HCT116 (cell line): ENCODE measurements at regions not wholly inside any gene's neighbourhood (a gene's known extent, or its start where the extent isn't known, plus 50 kb on each side); places are given as distances from the start of the nearest gene placed in this dataset.

Experiments
- ATAC-seq: fragments of 200-7000 bp; cut with Tn5 transposase; 2 replicates; pipeline ENCODE4 v1.9.1; 2020; ENCODE audit warnings: mild to moderate bottlenecking, moderate library complexity
- BruUV-seq: library from RNA; stranded (reverse); fragments of 400-500 nt; replicated peaks from 2 replicates; lab custom pipeline; 2021; lab: Mats Ljungman, UMichigan
- CTCF ChIA-PET: fragments of 300-600 bp; sonication (Branson Sonifier 250); formaldehyde crosslinking; loops from one replicate; lab custom pipeline; 2021; ENCODE audit warnings: antibody characterized with exemption; lab: Charles Lee
- POLR2A ChIA-PET: fragments of 300-600, 350-600 bp; sonication (Branson Sonifier 250); formaldehyde crosslinking; loops from one replicate; lab custom pipeline; 2021; ENCODE audit warnings: antibody characterized with exemption; lab: Charles Lee
- RAD21 ChIA-PET, 2 experiments: fragments of 300-600 bp; sonication (Branson Sonifier 250); formaldehyde crosslinking; loops; one replicate each; lab custom pipeline; 2023; ENCODE audit warnings: low total read pairs in 2 of 2; ENCODE audit not compliant: uncharacterized antibody in 2 of 2, unreplicated experiment in 2 of 2, low non-redundant PET in 1 of 2; lab: Charles Lee
- DNase-seq: peaks from one replicate; pipeline ENCODE4 v3.0.0-alpha.2; 2010; ENCODE audit warnings: low read depth, low spot score
- H2AFZ ChIP-seq: fragments of 200-600 bp; shearing (Covaris generic), sonication (generic); 2 replicates; pipeline ENCODE4 v1.6.1; 2017; ENCODE audit warnings: low read depth, mixed run types, mixed read lengths, antibody characterized with exemption, low read length; ENCODE audit not compliant: poor library complexity, severe bottlenecking
- H3K27ac ChIP-seq: 2 replicates; pipeline ENCODE4 v1.5.1; 2012; ENCODE audit warnings: low read depth, low read length
- H3K27me3 ChIP-seq: fragments of 200-600 bp; sonication (generic); 2 replicates; pipeline ENCODE4 v1.6.1; 2016; ENCODE audit warnings: mixed run types, low read length, mixed read lengths; ENCODE audit not compliant: insufficient read depth
- H3K36me3 ChIP-seq, 2 experiments: fragments of 200-500 bp in 1 of 2; fragments of 200-600 bp in 1 of 2; sonication (Bioruptor generic) in 1 of 2; sonication (generic) in 1 of 2; 2 replicates each; pipeline versions ENCODE4 v1.5.1 to v1.6.1; 2014 to 2016; ENCODE audit warnings: low read length in 2 of 2, inconsistent platforms in 1 of 2, mixed read lengths in 1 of 2, mixed run types in 1 of 2; ENCODE audit not compliant: insufficient read depth in 2 of 2, control insufficient read depth in 1 of 2
- H3K4me1 ChIP-seq, 2 experiments: fragments of 200-600 bp in 1 of 2; sonication (generic) in 1 of 2; 2 replicates each; pipeline versions ENCODE4 v1.5.1 to v1.6.1; 2012 to 2017; ENCODE audit warnings: low read length in 2 of 2, inconsistent platforms in 1 of 2, mild to moderate bottlenecking in 1 of 2, mixed read lengths in 1 of 2, mixed run types in 1 of 2, moderate library complexity in 1 of 2; ENCODE audit not compliant: insufficient read depth in 2 of 2, control insufficient read depth in 1 of 2
- H3K4me2 ChIP-seq: fragments of 200-600 bp; sonication (generic); 2 replicates; pipeline ENCODE4 v1.6.1; 2017; ENCODE audit warnings: mixed run types, low read length, mixed read lengths
- H3K4me3 ChIP-seq, 2 experiments: fragments of 200-600 bp in 1 of 2; sonication (generic) in 1 of 2; replicated peaks in 1 of 2; 2 replicates each; pipeline ENCODE4 v1.5.1; 2011 to 2016; ENCODE audit warnings: low read length in 2 of 2, control low read depth in 1 of 2, low read depth in 1 of 2, mild to moderate bottlenecking in 1 of 2, mixed read lengths in 1 of 2, mixed run types in 1 of 2
- H3K79me2 ChIP-seq: fragments of 200-600 bp; sonication (generic); 2 replicates; pipeline ENCODE4 v1.6.1; 2017; ENCODE audit warnings: mild to moderate bottlenecking, mixed run types, low read length, moderate library complexity, mixed read lengths; ENCODE audit not compliant: insufficient read depth
- H3K9ac ChIP-seq: fragments of 200-600 bp; sonication (generic); 2 replicates; pipeline ENCODE4 v1.6.1; 2016; ENCODE audit warnings: low read length, mixed read lengths
- H3K9me2 ChIP-seq: fragments of 200-600 bp; sonication (generic), shearing (Covaris generic); 2 replicates; pipeline ENCODE4 v1.6.1; 2017; ENCODE audit warnings: mixed run types, mild to moderate bottlenecking, moderate library complexity; ENCODE audit not compliant: insufficient read depth
- H3K9me3 ChIP-seq, 2 experiments: fragments of 200-500 bp in 1 of 2; fragments of 200-600 bp in 1 of 2; sonication (Bioruptor generic) in 1 of 2; sonication (generic) in 1 of 2; 2 replicates each; pipeline ENCODE4 v1.6.1; 2014 to 2017; ENCODE audit warnings: low read length in 2 of 2, mixed read lengths in 2 of 2, inconsistent platforms in 1 of 2, low read depth in 1 of 2, mild to moderate bottlenecking in 1 of 2, mixed run types in 1 of 2, moderate library complexity in 1 of 2; ENCODE audit not compliant: control insufficient read depth in 1 of 2, insufficient read depth in 1 of 2
- H4K20me1 ChIP-seq: fragments of 200-600 bp; sonication (generic), shearing (Covaris generic); 2 replicates; pipeline ENCODE4 v1.6.1; 2017; ENCODE audit warnings: mixed run types, mild to moderate bottlenecking, moderate library complexity; ENCODE audit not compliant: insufficient read depth
- ATF3 ChIP-seq: IDR thresholded peaks from 2 replicates; pipeline ENCODE4 v1.6.1; 2012
- CEBPB ChIP-seq: IDR thresholded peaks from 2 replicates; pipeline ENCODE4 v1.6.1; 2012; ENCODE audit warnings: low read depth
- CTCF ChIP-seq, 3 experiments: fragments of 200-600 bp in 1 of 3; sonication (generic) in 1 of 3; IDR thresholded peaks in 2 of 3; conservative IDR thresholded peaks in 1 of 3; 2 replicates each; pipeline ENCODE4 v1.5.1; 2012 to 2017; ENCODE audit warnings: low read depth in 2 of 3, low read length in 2 of 3, antibody characterized with exemption in 1 of 3, borderline replicate concordance in 1 of 3, control low read depth in 1 of 3, mild to moderate bottlenecking in 1 of 3, mixed read lengths in 1 of 3, mixed run types in 1 of 3, moderate library complexity in 1 of 3; ENCODE audit not compliant: insufficient read depth in 1 of 3
- ELF1 ChIP-seq: IDR thresholded peaks from 2 replicates; pipeline ENCODE4 v1.6.1; 2012; ENCODE audit warnings: low read depth, borderline replicate concordance
- EZH2 ChIP-seq: fragments of 200-600 bp; sonication (generic); IDR thresholded peaks from 2 replicates; pipeline ENCODE4 v1.6.1; 2017; ENCODE audit warnings: antibody characterized with exemption, mixed run types
- EZH2phosphoT487 ChIP-seq: fragments of 200-600 bp; IDR thresholded peaks from 2 replicates; pipeline ENCODE4 v1.6.1; 2018; ENCODE audit warnings: antibody characterized with exemption, borderline replicate concordance
- FOSL1 ChIP-seq: IDR thresholded peaks from 2 replicates; pipeline ENCODE4 v1.6.1; 2012; ENCODE audit warnings: low read depth
- JUND ChIP-seq: IDR thresholded peaks from 2 replicates; pipeline ENCODE4 v1.6.1; 2012
- MAX ChIP-seq: IDR thresholded peaks from 2 replicates; pipeline ENCODE4 v1.6.1; 2012
- POLR2A ChIP-seq: IDR thresholded peaks from 2 replicates; pipeline ENCODE4 v1.7.0; 2011; ENCODE audit warnings: borderline replicate concordance; ENCODE audit not compliant: insufficient read depth, insufficient read length; ENCODE audit errors: extremely low read depth
- POLR2AphosphoS5 ChIP-seq: IDR thresholded peaks from 2 replicates; pipeline ENCODE4 v1.6.1; 2011; ENCODE audit warnings: mild to moderate bottlenecking, low read depth, low read length, moderate library complexity
- RAD21 ChIP-seq: IDR thresholded peaks from 2 replicates; pipeline ENCODE4 v1.6.1; 2012; ENCODE audit warnings: low read depth, mild to moderate bottlenecking
- REST ChIP-seq: IDR thresholded peaks from 2 replicates; pipeline ENCODE4 v1.6.1; 2012; ENCODE audit warnings: low read depth
- SIN3A ChIP-seq: IDR thresholded peaks from 2 replicates; pipeline ENCODE4 v1.6.1; 2012; ENCODE audit warnings: low read depth
- SP1 ChIP-seq: IDR thresholded peaks from 2 replicates; pipeline ENCODE4 v1.6.1; 2012; ENCODE audit warnings: low read depth
- SRF ChIP-seq: IDR thresholded peaks from 2 replicates; pipeline ENCODE4 v1.6.1; 2012; ENCODE audit warnings: low read depth
- TCF7L2 ChIP-seq: IDR thresholded peaks from 2 replicates; pipeline ENCODE4 v1.7.0; 2011; ENCODE audit warnings: borderline replicate concordance, inconsistent platforms; ENCODE audit not compliant: insufficient read depth, insufficient read length; ENCODE audit errors: extremely low read depth
- YY1 ChIP-seq: IDR thresholded peaks from 2 replicates; pipeline ENCODE4 v1.6.1; 2011; ENCODE audit warnings: low read length, low read depth, moderate library complexity, mild to moderate bottlenecking; ENCODE audit not compliant: insufficient replicate concordance; ENCODE audit errors: extremely low read depth
- ZBTB33 ChIP-seq: IDR thresholded peaks from 2 replicates; pipeline ENCODE4 v1.6.1; 2011; ENCODE audit warnings: mild to moderate bottlenecking, low read length, moderate library complexity; ENCODE audit not compliant: insufficient replicate concordance; ENCODE audit errors: extremely low read depth
- ZNF274 ChIP-seq: fragments of 200-500 bp; sonication (Bioruptor generic); IDR thresholded peaks from 2 replicates; pipeline ENCODE4 v1.6.1; 2014; ENCODE audit warnings: mild to moderate bottlenecking, low read depth, low read length, inconsistent platforms
- intact Hi-C: fragments of 100-400 bp; cut with micrococcal nuclease; formaldehyde crosslinking; loops from 2 replicates; pipeline ENCODE4 v1.10.0; 2022

GRCh38 chr3:139182143-139182542 lies 137.5 kb upstream of the PRR23C start (continued):
- TF ChIP-seq REST, result no peak

- Histone ChIP-seq H3K36me3 (no peaks in the 10 kb centered on the region), H4K20me1 (no peaks in the 10 kb centered on the region), H3K4me1 (no peaks in the 10 kb centered on the region), H3K27ac (no peak overlapping the region), H3K9me2 (no peaks in the 10 kb centered on the region), H3K4me2 (no peak overlapping the region), H3K79me2 (no peaks in the 10 kb centered on the region), H3K9ac (no peak overlapping the region), H3K4me3 (no peak overlapping the region), H3K27me3 (no peaks in the 10 kb centered on the region), H2AFZ (no peak overlapping the region), H3K9me3 (no peaks in the 10 kb centered on the region; a peak in 1 of 4 replicates)
- POLR2A ChIA-PET, result no interaction called here
- BruUV-seq, result no TSS peak
- RAD21 ChIA-PET, result no interaction called here
- CTCF ChIA-PET, result no interaction called here
- intact Hi-C loops, result no loop called here
- DNase-seq (no peak), ATAC-seq (no peak)
- no peak for TF ChIP-seq TCF7L2
- TF ChIP-seq ZBTB33, result no peak
- TF ChIP-seq SIN3A, result no peak
- TF ChIP-seq POLR2A, result no peak
- TF ChIP-seq SP1, result no peak
- no peak for TF ChIP-seq FOSL1
- no peak for TF ChIP-seq CTCF (IDR thresholded peaks at IDR 0.05 in 2 of 3, conservative IDR thresholded peaks at IDR 0.05 in 1 of 3; ENCODE audit: borderline replicate concordance in 1 of 3, insufficient read depth in 1 of 3, low read depth in 2 of 3, low read length in 2 of 3)
- TF ChIP-seq SRF, result no peak
- no peak for TF ChIP-seq JUND
- TF ChIP-seq POLR2AphosphoS5, result no peak
- TF ChIP-seq ATF3, result no peak
- TF ChIP-seq CEBPB, result no peak
- no peak for TF ChIP-seq RAD21
- TF ChIP-seq EZH2phosphoT487, result no peak
- TF ChIP-seq MAX, result no peak
- no peak for TF ChIP-seq ELF1
- no peak for TF ChIP-seq ZNF274
- TF ChIP-seq EZH2, result no peak
- no peak for TF ChIP-seq YY1
Measured at GRCh38 chr3:139182598-139182997, 137.9 kb upstream of the PRR23C start.
